Gastroesophageal sphincter (tissue), 4 donors: ENCODE measurements at regions not wholly inside any gene's neighbourhood (a gene's known extent, or its start where the extent isn't known, plus 50 kb on each side); places are given as distances from the start of the nearest gene placed in this dataset.

ENCODE experiments used
- ATAC-seq: fragments of 150-250 bp; one replicate; pipeline ENCODE4 v1.9.1; 2016; ENCODE audit warnings: mild to moderate bottlenecking, moderate library complexity
- H3K27ac ChIP-seq, 4 donors: fragments of 200-600 bp; sonication (generic) in 3 of 4; 1 replicate in 3 of 4; 2 replicates in 1 of 4; pipeline ENCODE4 v1.5.1; 2016 to 2019
- H3K27me3 ChIP-seq: fragments of 200-600 bp; sonication (generic); one replicate; pipeline ENCODE4 v1.5.1; 2019
- H3K36me3 ChIP-seq, 2 donors: fragments of 200-600 bp; sonication (generic); one replicate each; pipeline ENCODE4 v1.5.1; 2019; ENCODE audit warnings: control low read depth in 1 of 2
- H3K4me1 ChIP-seq, 3 donors: fragments of 200-600 bp; sonication (generic); 1 replicate in 2 of 3; 2 replicates in 1 of 3; pipeline ENCODE4 v1.5.1; 2016 to 2019; ENCODE audit warnings: control low read depth in 2 of 3
- H3K4me3 ChIP-seq, 2 donors: fragments of 200-600 bp; sonication (generic); one replicate each; pipeline ENCODE4 v1.5.1; 2019; ENCODE audit warnings: mild to moderate bottlenecking in 1 of 2, moderate library complexity in 1 of 2
- H3K9me3 ChIP-seq, 3 donors: fragments of 200-600 bp; sonication (generic); one replicate each; pipeline ENCODE4 v1.5.1; 2017 to 2019; ENCODE audit warnings: control low read depth in 2 of 3
- CTCF ChIP-seq, 4 experiments: fragments of 200-600 bp in 2 of 4; fragments of 450-650 bp in 2 of 4; sonication (generic) in 1 of 4; IDR thresholded peaks; one replicate each; pipeline ENCODE4 v1.5.1; 2017 to 2019; ENCODE audit warnings: antibody characterized with exemption in 4 of 4, mild to moderate bottlenecking in 2 of 4, moderate library complexity in 2 of 4
- EP300 ChIP-seq: sonication (generic); formaldehyde crosslinking; IDR thresholded peaks from one replicate; pipeline ENCODE4 v1.6.1; 2017; ENCODE audit warnings: antibody characterized with exemption, mild to moderate bottlenecking
- POLR2A ChIP-seq, 2 donors: fragments of 450-650 bp; IDR thresholded peaks; one replicate each; pipeline ENCODE4 v1.6.1; 2017; ENCODE audit warnings: antibody characterized with exemption in 2 of 2, mild to moderate bottlenecking in 2 of 2, moderate library complexity in 1 of 2
- POLR2AphosphoS5 ChIP-seq: sonication (generic); formaldehyde crosslinking; IDR thresholded peaks from one replicate; pipeline ENCODE4 v1.6.1; 2017; ENCODE audit warnings: antibody characterized with exemption
- WGBS, 2 donors: methylation state at CpG; one replicate each; pipeline ENCODE4 v1.1.5; 2018; ENCODE audit warnings: low coverage in 1 of 2; 5-methylcytosine and 5-hydroxymethylcytosine counted together

GRCh38 chr20:56171087-56172012 lies 77.2 kb upstream of the MC3R start:
- Histone ChIP-seq H3K4me1 (no peaks in the 10 kb centered on the region), H3K9me3 (no peaks in the 10 kb centered on the region), H3K27me3 (no peaks in the 10 kb centered on the region), H3K27ac (no peak overlapping the region), H3K4me3 (no peak overlapping the region), H3K36me3 (no peaks in the 10 kb centered on the region)
- ATAC-seq, result no peak
- TF ChIP-seq CTCF (IDR thresholded peaks at IDR 0.05) (peak in 3 of 4 experiments; percentile 7 to 46 (median 46)), EP300 (no peak)
- 38 to 60% methylated on average over 2 to 3 of the region's 6 CpGs for WGBS, 2 donors

GRCh38 chr20:56173438-56173837 lies 75.1 kb upstream of the MC3R start:
- Histone ChIP-seq H3K4me1 (no peaks in the 10 kb centered on the region), H3K27me3 (no peaks in the 10 kb centered on the region), H3K4me3 (no peak overlapping the region), H3K36me3 (no peaks in the 10 kb centered on the region), H3K9me3 (no peaks in the 10 kb centered on the region), H3K27ac (no peak overlapping the region)
- no peak for TF ChIP-seq CTCF (IDR thresholded peaks at IDR 0.05)
- no peak for TF ChIP-seq POLR2A (IDR thresholded peaks at IDR 0.05)
- no peak for TF ChIP-seq EP300
- no peak for TF ChIP-seq POLR2AphosphoS5
- no peak for ATAC-seq
- 68 to 82% methylated on average over 5 of the region's 5 CpGs for WGBS, 2 donors

DNA sequence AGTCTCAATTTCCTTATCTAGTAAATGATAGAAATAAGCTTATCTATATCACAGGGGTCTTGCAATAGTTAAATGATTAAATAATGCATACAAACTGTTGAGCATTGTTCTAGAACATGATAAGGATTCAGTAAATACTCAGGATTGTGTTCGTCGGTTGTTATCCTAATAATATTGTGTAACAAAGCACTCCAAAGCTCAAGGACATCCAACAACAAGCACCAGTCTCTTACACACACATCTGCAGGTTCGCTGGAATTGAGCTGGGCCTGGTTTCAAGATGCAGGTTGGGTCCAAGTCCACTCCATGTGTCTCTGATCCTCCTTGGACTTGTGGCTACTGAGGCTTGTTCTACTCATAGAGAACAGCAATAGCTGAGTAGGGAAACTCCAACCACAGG lies 74.1 kb upstream of the MC3R start:
- Histone ChIP-seq H3K4me3 (no peak overlapping the region), H3K4me1 (no peaks in the 10 kb centered on the region), H3K27me3 (no peaks in the 10 kb centered on the region), H3K9me3 (no peaks in the 10 kb centered on the region), H3K36me3 (no peaks in the 10 kb centered on the region), H3K27ac (no peak overlapping the region)
- TF ChIP-seq POLR2A (IDR thresholded peaks at IDR 0.05) (no peak), CTCF (IDR thresholded peaks at IDR 0.05) (no peak)
- ATAC-seq, result no peak
- WGBS, 2 donors, result 67 to 78% methylated on average over 1 to 3 of the region's 3 CpGs

GRCh38 chr20:56175884-56176283 lies 72.6 kb upstream of the MC3R start:
- H3K27ac ChIP-seq, result no peak overlapping the region
- H3K4me3 ChIP-seq, result no peak overlapping the region
- TF ChIP-seq POLR2AphosphoS5 (no peak), POLR2A (IDR thresholded peaks at IDR 0.05) (no peak), CTCF (IDR thresholded peaks at IDR 0.05) (no peak), EP300 (no peak)
- ATAC-seq, result no peak
- H3K9me3 ChIP-seq, result no peaks in the 10 kb centered on the region
- H3K4me1 ChIP-seq, result no peaks in the 10 kb centered on the region
- 73 to 78% methylated on average over 3 of the region's 3 CpGs for WGBS, 2 donors
- no peaks in the 10 kb centered on the region for H3K27me3 ChIP-seq
- no peaks in the 10 kb centered on the region for H3K36me3 ChIP-seq

- no peak for ATAC-seq
Measured at GRCh38 chr20:56178219-56178618, 70.3 kb upstream of the MC3R start.

More at GRCh38 chr20:56178219-56178618, 70.3 kb upstream of the MC3R start:
- Histone ChIP-seq H3K4me3 (no peak overlapping the region), H3K27me3 (no peaks in the 10 kb centered on the region), H3K4me1 (no peaks in the 10 kb centered on the region), H3K9me3 (no peaks in the 10 kb centered on the region), H3K36me3 (no peaks in the 10 kb centered on the region), H3K27ac (no peak overlapping the region)
- 68 to 86% methylated on average over 2 to 6 of the region's 6 CpGs for WGBS, 2 donors
- TF ChIP-seq CTCF (IDR thresholded peaks at IDR 0.05), result no peak
- TF ChIP-seq POLR2A (IDR thresholded peaks at IDR 0.05), result no peak
- TF ChIP-seq POLR2AphosphoS5, result no peak
- no peak for TF ChIP-seq EP300
